ENCODE measurements at regions not wholly inside any gene's neighbourhood (a gene's known extent, or its start where the extent isn't known, plus 50 kb on each side); places are given as distances from the start of the nearest gene placed in this dataset.

DNA sequence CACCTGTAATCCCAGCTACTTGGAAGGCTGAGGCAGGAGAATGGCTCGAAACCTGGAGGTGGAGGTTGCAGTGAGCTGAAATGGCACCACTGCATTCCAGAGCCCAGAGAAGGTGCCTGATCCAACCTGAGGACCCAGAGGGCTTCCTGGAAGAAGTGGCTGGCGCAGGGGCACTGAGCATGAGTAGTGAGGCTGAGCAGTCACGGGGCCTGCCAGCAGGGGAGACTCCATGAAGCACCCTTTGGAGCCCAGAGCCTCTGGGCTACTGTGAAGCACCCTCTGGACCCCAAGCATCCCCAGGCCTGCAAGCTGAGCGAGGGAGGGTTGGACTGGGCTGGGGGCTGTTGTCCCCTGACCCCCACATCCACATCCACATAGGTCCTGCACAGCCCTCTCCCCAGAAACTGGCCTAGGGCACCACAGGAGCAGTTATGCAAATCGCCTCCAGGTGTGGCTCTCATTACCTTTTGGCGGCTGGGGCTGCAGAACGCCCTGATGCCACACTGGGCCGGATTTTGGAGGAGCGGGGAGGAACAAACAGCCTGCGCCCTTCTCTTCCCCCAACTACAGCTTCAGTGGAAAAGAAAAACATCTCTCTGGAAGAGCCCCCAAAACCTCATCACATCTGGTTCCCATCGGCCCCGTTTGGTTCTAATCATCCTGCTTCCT is 78.2 kb upstream of the TARDBP start:
- TF ChIP-seq, protein P1, sequence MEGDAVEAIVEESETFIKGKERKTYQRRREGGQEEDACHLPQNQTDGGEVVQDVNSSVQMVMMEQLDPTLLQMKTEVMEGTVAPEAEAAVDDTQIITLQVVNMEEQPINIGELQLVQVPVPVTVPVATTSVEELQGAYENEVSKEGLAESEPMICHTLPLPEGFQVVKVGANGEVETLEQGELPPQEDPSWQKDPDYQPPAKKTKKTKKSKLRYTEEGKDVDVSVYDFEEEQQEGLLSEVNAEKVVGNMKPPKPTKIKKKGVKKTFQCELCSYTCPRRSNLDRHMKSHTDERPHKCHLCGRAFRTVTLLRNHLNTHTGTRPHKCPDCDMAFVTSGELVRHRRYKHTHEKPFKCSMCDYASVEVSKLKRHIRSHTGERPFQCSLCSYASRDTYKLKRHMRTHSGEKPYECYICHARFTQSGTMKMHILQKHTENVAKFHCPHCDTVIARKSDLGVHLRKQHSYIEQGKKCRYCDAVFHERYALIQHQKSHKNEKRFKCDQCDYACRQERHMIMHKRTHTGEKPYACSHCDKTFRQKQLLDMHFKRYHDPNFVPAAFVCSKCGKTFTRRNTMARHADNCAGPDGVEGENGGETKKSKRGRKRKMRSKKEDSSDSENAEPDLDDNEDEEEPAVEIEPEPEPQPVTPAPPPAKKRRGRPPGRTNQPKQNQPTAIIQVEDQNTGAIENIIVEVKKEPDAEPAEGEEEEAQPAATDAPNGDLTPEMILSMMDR (IDR thresholded peaks at IDR 0.05; ENCODE audit: extremely low read depth in 1 of 2, insufficient read depth in 1 of 2, low read depth in 1 of 2, low read length in 2 of 2) = no peak
- TF ChIP-seq POLR2A (IDR thresholded peaks at IDR 0.05; ENCODE audit: low read depth, low read length) = no peak
- no peak for TF ChIP-seq POLR2AphosphoS5 (IDR thresholded peaks at IDR 0.05; ENCODE audit: insufficient read depth, low read depth, low read length)
- TF ChIP-seq GATA2 (IDR thresholded peaks at IDR 0.05; ENCODE audit: insufficient read depth, insufficient read length, low read depth, low read length) = no peak
- TF ChIP-seq JUN (IDR thresholded peaks at IDR 0.05; ENCODE audit: borderline replicate concordance, insufficient read depth, insufficient read length, low read depth) = no peak
- TF ChIP-seq MYC (IDR thresholded peaks at IDR 0.05; ENCODE audit: low read depth, low read length) = no peak
- TF ChIP-seq, protein P2, sequence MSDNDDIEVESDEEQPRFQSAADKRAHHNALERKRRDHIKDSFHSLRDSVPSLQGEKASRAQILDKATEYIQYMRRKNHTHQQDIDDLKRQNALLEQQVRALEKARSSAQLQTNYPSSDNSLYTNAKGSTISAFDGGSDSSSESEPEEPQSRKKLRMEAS (IDR thresholded peaks at IDR 0.05; ENCODE audit: insufficient read depth, insufficient read length) = no peak
- no peak for TF ChIP-seq EZH2 (IDR thresholded peaks at IDR 0.05; ENCODE audit: borderline replicate concordance, low read depth, low read length, severe bottlenecking)
